Lung (tissue), 11 donors: ENCODE measurements at regions not wholly inside any gene's neighbourhood (a gene's known extent, or its start where the extent isn't known, plus 50 kb on each side); places are given as distances from the start of the nearest gene placed in this dataset.
A peak's percentile ranks its signal among the peaks of the same experiment; 100 is the strongest.

Source experiments
- ATAC-seq: fragments of 200-7000 bp; cut with Tn5 transposase; one replicate; pipeline ENCODE4 v1.9.1; 2020; ENCODE audit warnings: moderate number of reproducible peaks; ENCODE audit not compliant: insufficient read depth, low FRiP score
- DNase-seq, 3 donors: peaks; one replicate each; pipeline ENCODE4 v3.0.0-alpha.2; 2013 to 2017
- H3K27ac ChIP-seq, 2 donors: one replicate each; pipeline ENCODE4 v1.5.1; 2013; ENCODE audit warnings: mild to moderate bottlenecking in 2 of 2, moderate library complexity in 2 of 2, control low read depth in 1 of 2, inconsistent platforms in 1 of 2, low read depth in 1 of 2, low read length in 1 of 2
- H3K27me3 ChIP-seq, 3 donors: one replicate each; pipeline ENCODE4 v1.5.1; 2013; ENCODE audit warnings: low read length in 2 of 3; ENCODE audit not compliant: control insufficient read depth in 3 of 3, insufficient read depth in 3 of 3
- H3K36me3 ChIP-seq, 4 donors: one replicate each; pipeline ENCODE4 v1.5.1; 2013; ENCODE audit warnings: low read length in 4 of 4, mild to moderate bottlenecking in 1 of 4, moderate library complexity in 1 of 4; ENCODE audit not compliant: control insufficient read depth in 4 of 4, insufficient read depth in 4 of 4
- H3K4me1 ChIP-seq, 5 donors: one replicate each; pipeline ENCODE4 v1.5.1; 2013; ENCODE audit warnings: low read length in 5 of 5, mild to moderate bottlenecking in 2 of 5, moderate library complexity in 1 of 5; ENCODE audit not compliant: control insufficient read depth in 5 of 5, insufficient read depth in 5 of 5
- H3K4me3 ChIP-seq: one replicate; pipeline ENCODE4 v1.5.1; 2013; ENCODE audit warnings: mild to moderate bottlenecking, control low read depth, moderate library complexity
- H3K9ac ChIP-seq, 2 donors: one replicate each; pipeline ENCODE4 v1.5.1; 2013; ENCODE audit warnings: low read length in 2 of 2, control low read depth in 1 of 2; ENCODE audit not compliant: insufficient read depth in 1 of 2
- H3K9me3 ChIP-seq, 4 donors: one replicate each; pipeline ENCODE4 v1.5.1; 2013; ENCODE audit warnings: low read length in 3 of 4, mild to moderate bottlenecking in 1 of 4, moderate library complexity in 1 of 4; ENCODE audit not compliant: control insufficient read depth in 4 of 4, insufficient read depth in 3 of 4
- CTCF ChIP-seq: IDR thresholded peaks from 2 replicates; pipeline ENCODE4 v1.5.1; 2012; ENCODE audit warnings: mild to moderate bottlenecking; ENCODE audit errors: control extremely low read depth, extremely low read depth
- WGBS, 2 donors: extraction: QIAGEN DNeasy Blood & Tissue Kit; methylation state at CpG; one replicate each; pipeline ENCODE4 v1.1.7; 2013; 5-methylcytosine and 5-hydroxymethylcytosine counted together
- donor health status: control.
- donor health status: control.
- donor health status: Bipolar disorder and iron deficiency.
- donor health status: healthy.
- donor health status: DM: yes; HTN: yes; CAD: no.

GRCh38 chr3:82715091-82715856 lies 953.8 kb upstream of the GBE1 start:
- Histone ChIP-seq H3K27ac (no peak overlapping the region), H3K9me3 (peaks cover 0 to 7% (median 0%) of the 10 kb centered on the region in 4 donors), H3K4me1 (no peaks in the 10 kb centered on the region), H3K9ac (no peak overlapping the region), H3K27me3 (no peaks in the 10 kb centered on the region), H3K4me3 (no peak overlapping the region), H3K36me3 (no peaks in the 10 kb centered on the region)
- no peak for TF ChIP-seq CTCF
- DNase-seq = no peak
- WGBS, 2 donors = 91 to 94% methylated on average over 41 to 53 of the region's 53 CpGs
- ATAC-seq = no peak

GRCh38 chr3:82707035-82707434 lies 945.6 kb upstream of the GBE1 start:
- H3K9me3 ChIP-seq = no peaks in the 10 kb centered on the region
- DNase-seq (peak in 1 of 3 donors; percentile 1), ATAC-seq (peak; percentile 6)
- H3K4me3 ChIP-seq = no peak overlapping the region
- no peak overlapping the region for H3K27ac ChIP-seq
- no peaks in the 10 kb centered on the region for H3K4me1 ChIP-seq
- H3K36me3 ChIP-seq = no peaks in the 10 kb centered on the region
- H3K27me3 ChIP-seq = no peaks in the 10 kb centered on the region
- WGBS, 2 donors = 78% methylated on average over 4 of the region's 4 CpGs
- H3K9ac ChIP-seq = no peak overlapping the region
- no peak for TF ChIP-seq CTCF

GRCh38 chr3:82685761-82686160 lies 924.3 kb upstream of the GBE1 start:
- H3K9me3 ChIP-seq = no peaks in the 10 kb centered on the region
- 41 to 57% methylated on average over 3 of the region's 3 CpGs for WGBS, 2 donors

More at GRCh38 chr3:82685761-82686160, 924.3 kb upstream of the GBE1 start:
- no peak for DNase-seq
- H3K4me1 ChIP-seq = no peaks in the 10 kb centered on the region
- no peak overlapping the region for H3K9ac ChIP-seq
- H3K27ac ChIP-seq = no peak overlapping the region
- no peaks in the 10 kb centered on the region for H3K27me3 ChIP-seq
- ATAC-seq = no peak
- H3K4me3 ChIP-seq = no peak overlapping the region
- no peak for TF ChIP-seq CTCF
- H3K36me3 ChIP-seq = no peaks in the 10 kb centered on the region
